ENCODE measurements at regions not wholly inside any gene's neighbourhood (a gene's known extent, or its start where the extent isn't known, plus 50 kb on each side); places are given as distances from the start of the nearest gene placed in this dataset.

- no peak for FAIRE-seq
- Histone ChIP-seq H3K36me3 (replicated peaks in 1 of 2; ENCODE audit: control insufficient read depth in 1 of 2, insufficient read depth in 2 of 2, low read length in 2 of 2) (no peaks in the 10 kb centered on the region), H3K4me2 (ENCODE audit: low read depth, low read length) (no peak overlapping the region), H3K27ac (ENCODE audit: extremely low read length, insufficient read depth, low read length) (no peak overlapping the region), H3K9ac (ENCODE audit: insufficient read depth, low read depth, low read length) (no peak overlapping the region), H2AFZ (ENCODE audit: low read length) (no peak overlapping the region), H4K20me1 (ENCODE audit: insufficient read depth, low read length) (no peaks in the 10 kb centered on the region), H3K4me3 (replicated peaks in 1 of 3; ENCODE audit: insufficient read depth in 1 of 3, low read depth in 2 of 3, low read length in 3 of 3) (no peak overlapping the region), H3K9me3 (ENCODE audit: low read length) (peaks cover 34% of the 10 kb centered on the region; the same call in 1 of the 2 replicates), H3K27me3 (ENCODE audit: control insufficient read depth in 1 of 2, insufficient read depth in 2 of 2, low read length in 2 of 2) (no peaks in the 10 kb centered on the region), H3K79me2 (ENCODE audit: insufficient read depth, low read length) (no peaks in the 10 kb centered on the region), H3K4me1 (ENCODE audit: insufficient read depth, low read length) (no peaks in the 10 kb centered on the region)
- no peak for TF ChIP-seq TCF7 (IDR thresholded peaks at IDR 0.05; ENCODE audit: low read depth)
- no peak for TF ChIP-seq RERE (CRISPR knock-in tag; IDR thresholded peaks at IDR 0.05; ENCODE audit: low read depth)
- TF ChIP-seq ZNF878 (CRISPR knock-in tag; IDR thresholded peaks at IDR 0.05) = no peak
- no peak for TF ChIP-seq NR3C1 (CRISPR knock-in tag; IDR thresholded peaks at IDR 0.05)
- no peak for TF ChIP-seq STAT5B (CRISPR knock-in tag; IDR thresholded peaks at IDR 0.05)
- TF ChIP-seq ZNF34 (CRISPR knock-in tag; IDR thresholded peaks at IDR 0.05; ENCODE audit: borderline replicate concordance) = no peak
- TF ChIP-seq AHR (CRISPR knock-in tag; IDR thresholded peaks at IDR 0.05) = no peak
- no peak for TF ChIP-seq CENPX (CRISPR knock-in tag; IDR thresholded peaks at IDR 0.05)
- TF ChIP-seq CEBPG (CRISPR knock-in tag; IDR thresholded peaks at IDR 0.05) = no peak
- no peak for TF ChIP-seq ZBTB21 (CRISPR knock-in tag; IDR thresholded peaks at IDR 0.05)
- no peak for TF ChIP-seq MTA1 (CRISPR knock-in tag; IDR thresholded peaks at IDR 0.05; ENCODE audit: borderline replicate concordance)
- TF ChIP-seq ZNF737 (CRISPR knock-in tag; IDR thresholded peaks at IDR 0.05; ENCODE audit: borderline replicate concordance) = no peak
- no peak for TF ChIP-seq AGO1 (IDR thresholded peaks at IDR 0.05; ENCODE audit: low read depth, low read length, poor library complexity, severe bottlenecking)
- TF ChIP-seq ZNF253 (CRISPR knock-in tag; IDR thresholded peaks at IDR 0.05; ENCODE audit: borderline replicate concordance) = no peak
- no peak for TF ChIP-seq NFKB2 (CRISPR knock-in tag; IDR thresholded peaks at IDR 0.05; ENCODE audit: borderline replicate concordance)
- WGBS (ENCODE audit: low lambda C conversion rate) = 18% methylated on average over 4 of the region's 4 CpGs
- ATAC-seq = no peak
- in situ Hi-C loops (cut with HindIII; ENCODE audit: extremely low pct_ligation_motif_present, low pct_unique_long_range_greater_than_20kb) = no loop called here
- CTCF ChIA-PET (ENCODE audit: low intra/inter-chr PET ratio, low total read pairs) = no interaction called here
- POLR2A ChIA-PET = no interaction called here
- no peak for DNase-seq (ENCODE audit: low spot score)
- BruUV-seq (replicated peaks) = no TSS peak
- intact Hi-C loops (cut with micrococcal nuclease; ENCODE audit: unreplicated experiment) = no loop called here
These were observed 163.8 kb downstream of the ETAA1 start for GRCh38 chr2:67560771-67561456.
